Retina (tissue), 1 donor: ENCODE measurements at regions not wholly inside any gene's neighbourhood (a gene's known extent, or its start where the extent isn't known, plus 50 kb on each side); places are given as distances from the start of the nearest gene placed in this dataset.
"Not testable (repeated sequence)": the region's sequence is repeated elsewhere in the genome, so short reads cannot be mapped to it uniquely, and the experiment has no call there.

Experiments used
- DNase-seq: peaks from one replicate; pipeline ENCODE4 v3.0.0-alpha.2; 2016

DNA sequence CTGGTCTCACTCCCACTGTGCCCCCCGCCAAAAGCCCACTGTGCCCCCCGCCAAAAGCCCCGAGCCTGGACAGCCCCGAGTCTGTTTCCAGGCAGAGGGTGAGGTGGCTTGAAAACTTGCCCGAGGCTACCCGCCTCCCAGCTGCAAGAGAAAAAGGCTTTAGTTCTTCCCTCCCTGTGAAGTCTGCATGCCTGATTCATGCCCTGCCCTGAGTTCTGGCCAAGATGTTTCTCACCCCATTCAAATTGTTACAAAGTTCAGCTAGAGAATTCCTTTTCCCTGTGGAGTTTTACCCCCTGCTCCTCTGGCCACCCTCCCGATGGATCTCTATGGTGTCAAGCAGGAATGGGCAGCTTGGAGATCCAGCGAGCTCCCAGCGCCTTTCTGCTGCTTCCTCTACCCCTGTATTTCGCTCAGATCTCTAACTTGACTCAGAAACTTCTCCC is 298.8 kb upstream of the MAP3K7 start:
- DNase-seq = no peak

DNA sequence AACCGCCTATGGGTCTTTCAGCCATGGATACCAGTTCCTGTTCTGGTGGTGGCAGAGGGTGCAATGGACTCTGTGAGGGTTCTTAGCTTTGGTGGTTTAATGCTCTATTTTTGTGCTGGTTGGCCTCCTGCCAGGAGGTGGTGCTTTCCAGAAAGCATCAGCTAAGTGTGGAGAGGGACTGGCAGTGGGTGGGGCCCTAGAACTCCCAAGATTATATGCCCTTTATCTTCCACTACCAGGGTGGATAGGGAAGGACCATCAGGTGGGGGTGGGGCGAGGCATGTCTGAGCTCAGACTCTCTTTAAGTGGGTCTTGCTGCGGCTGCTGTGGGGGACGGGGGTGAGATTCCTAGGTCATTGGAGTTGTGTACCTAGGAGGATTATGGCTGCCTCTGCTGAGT is 298.3 kb upstream of the MAP3K7 start:
- not testable (repeated sequence) for DNase-seq

DNA sequence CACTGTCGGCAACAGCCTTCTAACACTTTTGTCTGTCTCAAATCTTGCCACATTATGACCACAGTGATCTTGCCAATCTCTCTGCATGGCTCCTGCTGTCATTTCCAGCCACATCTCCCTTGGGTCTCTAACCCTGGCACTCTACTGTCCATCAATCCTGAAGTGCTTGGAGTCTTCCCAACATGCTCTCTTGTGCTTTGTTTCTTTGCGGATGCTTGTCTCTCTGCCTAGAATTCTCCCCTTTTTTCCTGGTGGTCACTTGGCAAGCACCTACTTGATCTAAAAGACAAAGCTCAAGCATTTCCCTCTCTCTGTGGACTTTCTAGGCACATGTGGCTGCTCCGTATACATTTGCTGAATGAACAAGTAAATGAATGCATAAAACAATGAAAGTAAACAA is 290.7 kb upstream of the MAP3K7 start:
- no peak for DNase-seq

DNA sequence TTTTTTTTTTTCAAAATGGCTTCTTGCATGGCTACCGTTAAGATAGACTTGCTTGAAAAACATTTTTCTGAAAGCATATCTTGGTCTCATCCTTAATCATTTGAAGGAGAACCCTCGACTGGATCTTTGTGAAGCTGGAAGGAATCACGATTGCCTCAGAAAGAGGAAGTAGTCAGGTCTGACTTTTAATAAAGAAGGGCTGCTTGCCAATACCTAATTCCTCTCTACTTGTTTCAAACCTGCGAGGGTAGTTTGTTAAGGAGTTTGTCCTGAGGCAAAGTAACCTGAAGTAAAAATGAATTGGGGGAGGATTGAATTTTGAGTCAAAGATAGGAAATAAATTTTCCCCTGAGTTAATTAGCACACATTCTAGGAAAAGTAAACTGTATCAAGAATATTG is 288.1 kb upstream of the MAP3K7 start:
- no peak for DNase-seq

DNA sequence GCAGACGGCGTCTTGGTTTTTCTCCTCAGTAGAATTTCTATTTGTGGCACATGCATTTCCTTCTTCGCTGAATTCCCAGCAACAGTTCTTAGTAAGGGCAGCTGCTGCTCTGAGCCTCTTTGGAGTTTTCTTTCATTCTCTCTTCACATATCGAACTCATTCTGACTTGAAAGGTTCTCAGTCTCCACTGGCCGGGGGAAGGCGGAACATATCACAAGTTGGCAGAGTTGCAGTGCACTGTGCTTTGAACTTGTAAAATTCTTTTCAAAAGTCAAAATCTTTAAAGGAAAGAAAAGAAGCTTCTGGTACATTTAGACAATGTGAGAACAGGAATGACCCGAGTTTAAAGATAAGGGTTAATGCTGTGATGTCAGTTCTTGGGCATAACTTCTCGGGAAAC is 286.1 kb upstream of the MAP3K7 start:
- DNase-seq = no peak

DNA sequence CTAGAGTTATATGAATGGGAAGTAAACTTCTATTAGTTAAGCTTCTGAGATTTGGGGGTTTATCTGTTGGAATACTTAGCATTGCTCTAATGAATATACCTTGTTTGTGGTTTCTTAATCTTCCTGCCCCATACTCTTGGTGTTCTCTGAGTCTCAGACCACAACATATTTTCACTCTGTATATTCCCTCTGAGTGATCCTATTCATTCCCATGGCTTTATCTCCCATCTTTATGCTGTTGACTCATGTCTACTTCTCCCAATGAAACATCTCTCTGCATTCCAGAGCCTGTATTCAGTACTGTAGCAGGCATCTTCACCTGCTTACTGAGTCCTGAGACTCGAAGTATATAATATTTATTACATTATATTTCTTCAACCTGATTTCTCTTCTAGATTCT is 283.7 kb upstream of the MAP3K7 start:
- no peak for DNase-seq

DNA sequence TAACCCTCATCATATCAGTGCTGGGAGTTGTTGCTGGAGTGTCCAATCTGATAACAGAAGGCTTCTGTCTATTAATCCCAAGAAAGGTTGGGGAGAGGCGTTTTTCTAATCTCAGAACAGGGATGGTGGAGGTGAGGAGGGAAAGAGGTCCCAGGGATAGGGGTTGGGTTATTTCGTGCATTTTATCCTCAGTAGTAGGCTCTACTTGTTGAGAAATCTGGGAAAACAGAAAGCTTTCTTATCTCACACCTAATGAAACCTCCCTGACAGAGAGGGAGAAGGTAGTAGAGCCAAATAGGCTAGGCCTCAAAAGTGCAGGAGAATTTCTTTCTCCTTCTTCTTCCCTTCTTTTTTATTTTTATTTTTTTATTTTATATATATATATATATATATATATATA is 281.8 kb upstream of the MAP3K7 start:
- no peak for DNase-seq

DNA sequence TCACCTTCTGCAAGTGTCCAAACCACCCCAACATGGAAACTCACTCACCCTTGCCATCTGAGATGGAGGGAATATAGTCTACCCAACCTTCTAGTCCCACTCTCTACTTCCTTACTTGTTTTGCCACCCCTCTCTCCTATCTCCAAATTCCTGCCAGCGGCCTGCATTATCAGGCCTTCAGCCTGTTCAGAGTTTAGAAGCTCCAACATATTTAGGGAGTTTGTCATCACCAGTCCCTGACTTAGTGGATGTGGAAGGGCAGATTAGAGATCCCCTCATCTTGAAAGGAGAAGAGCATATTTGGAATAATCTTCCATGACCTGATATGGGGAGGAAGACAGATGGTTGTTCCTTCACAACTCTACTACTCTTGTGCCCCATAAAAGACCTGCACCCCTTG is 281.4 kb upstream of the MAP3K7 start:
- no peak for DNase-seq

DNA sequence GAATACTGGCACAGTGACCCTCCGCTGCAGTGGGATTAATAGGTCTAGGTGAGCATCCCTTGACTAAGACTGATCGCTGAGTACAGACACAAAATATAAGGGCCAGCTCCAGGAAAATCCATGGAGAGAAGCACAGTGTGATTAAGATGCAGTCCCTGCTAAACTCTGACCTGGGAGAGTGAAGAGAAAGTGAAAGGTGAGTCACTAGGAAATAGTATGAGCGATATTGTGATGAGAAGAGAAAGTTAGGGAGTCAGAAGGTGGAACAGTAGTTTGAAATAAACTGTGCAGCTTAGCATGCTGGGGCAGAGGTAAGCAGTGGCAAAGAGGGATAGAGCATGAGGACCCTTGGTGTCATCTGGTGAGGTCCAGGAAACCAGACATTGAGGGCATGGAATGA is 278.6 kb upstream of the MAP3K7 start:
- DNase-seq = no peak

DNA sequence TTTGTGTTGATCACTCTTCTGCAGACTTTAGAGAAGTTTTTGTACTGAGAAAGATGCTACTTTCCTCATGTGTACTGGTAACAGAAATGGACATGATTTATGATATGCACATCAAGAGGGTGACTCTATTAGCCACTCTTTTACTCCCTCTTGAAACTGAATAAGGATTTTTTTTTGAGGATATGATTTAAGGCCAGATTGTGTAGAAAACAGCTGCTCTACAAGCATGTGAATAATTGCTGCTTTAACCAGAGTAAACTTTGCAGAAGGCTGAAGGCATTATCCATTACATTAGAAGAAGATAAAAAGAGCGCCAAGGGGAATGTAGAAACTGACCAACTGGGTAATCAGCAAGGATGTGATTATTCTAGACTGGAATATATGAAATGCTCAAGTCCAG is 276.2 kb upstream of the MAP3K7 start:
- DNase-seq = no peak

DNA sequence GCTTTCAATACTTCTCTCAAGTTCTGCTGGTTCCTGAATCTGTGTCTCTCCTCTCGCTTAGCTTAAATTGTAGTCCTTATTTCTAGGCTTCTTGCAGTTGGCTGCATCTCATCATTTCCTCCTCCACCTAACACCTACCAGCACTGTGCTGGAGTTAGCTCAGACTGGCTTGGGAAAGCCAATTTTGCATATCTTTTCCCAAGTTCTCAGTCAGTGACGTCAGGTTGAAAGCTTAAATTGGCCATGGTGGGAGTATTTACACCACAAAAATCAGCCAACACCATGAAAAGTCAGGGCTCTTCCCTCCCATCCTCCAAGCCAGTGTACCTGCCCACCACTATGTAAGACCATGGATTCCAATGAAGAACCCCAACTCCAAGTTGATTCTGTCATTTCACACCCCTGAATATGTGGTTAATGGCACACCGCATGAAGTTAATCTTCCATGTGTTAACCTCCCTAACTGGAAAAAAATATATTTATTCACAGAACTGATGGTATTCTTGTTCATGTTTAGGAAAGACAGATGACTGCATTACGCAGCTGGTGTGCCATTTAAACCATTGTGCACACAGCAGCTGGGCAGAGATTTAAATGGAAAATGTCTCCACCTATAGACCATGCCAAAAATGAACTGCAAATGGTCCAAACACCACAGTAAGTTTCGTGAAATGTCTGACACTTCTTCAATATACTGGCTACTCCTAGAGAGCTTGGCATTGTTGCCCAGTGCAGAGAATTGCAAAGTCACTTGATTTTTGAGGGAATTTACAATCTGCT is 274.1 kb upstream of the MAP3K7 start:
- no peak for DNase-seq

DNA sequence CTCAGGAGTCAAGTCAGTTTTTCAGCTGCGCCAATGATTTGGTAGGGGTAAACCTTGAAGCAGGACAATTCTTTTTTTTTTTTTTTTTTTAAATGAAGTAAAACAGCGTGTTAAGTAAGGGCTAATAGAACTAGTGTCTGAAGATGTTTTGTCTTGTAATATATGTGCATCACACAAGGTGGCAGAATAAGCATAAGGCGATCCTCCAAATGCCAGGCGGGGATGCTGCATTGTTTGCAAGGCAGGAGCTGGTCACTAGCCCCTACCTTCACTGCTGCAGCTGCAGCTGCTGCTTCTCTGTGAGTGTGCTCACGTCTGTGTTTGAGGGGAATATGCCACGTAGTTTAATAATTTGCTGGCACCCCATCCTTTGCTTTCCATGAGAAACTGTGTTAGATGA is 272.7 kb upstream of the MAP3K7 start:
- peak; percentile 45 for DNase-seq

DNA sequence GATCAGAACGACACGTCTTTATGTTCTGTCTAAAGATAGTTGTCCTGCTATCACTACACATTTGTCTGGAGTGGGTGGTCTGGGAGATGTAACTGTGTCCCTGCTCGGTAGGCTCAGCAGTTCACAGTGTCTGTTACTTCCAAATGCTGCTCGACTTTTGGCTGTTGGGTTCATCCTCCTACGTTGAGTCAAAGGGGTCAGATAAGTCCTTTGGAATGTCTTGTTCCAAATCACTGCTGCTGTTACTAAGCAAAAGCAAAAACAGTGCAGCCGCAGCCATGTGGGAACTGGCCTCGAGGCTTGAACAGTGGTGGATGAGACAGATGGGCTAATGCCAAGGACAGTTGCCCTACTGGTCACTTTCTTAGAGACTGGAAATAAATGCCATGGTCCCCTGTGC is 272.2 kb upstream of the MAP3K7 start:
- peak; percentile 6 for DNase-seq

DNA sequence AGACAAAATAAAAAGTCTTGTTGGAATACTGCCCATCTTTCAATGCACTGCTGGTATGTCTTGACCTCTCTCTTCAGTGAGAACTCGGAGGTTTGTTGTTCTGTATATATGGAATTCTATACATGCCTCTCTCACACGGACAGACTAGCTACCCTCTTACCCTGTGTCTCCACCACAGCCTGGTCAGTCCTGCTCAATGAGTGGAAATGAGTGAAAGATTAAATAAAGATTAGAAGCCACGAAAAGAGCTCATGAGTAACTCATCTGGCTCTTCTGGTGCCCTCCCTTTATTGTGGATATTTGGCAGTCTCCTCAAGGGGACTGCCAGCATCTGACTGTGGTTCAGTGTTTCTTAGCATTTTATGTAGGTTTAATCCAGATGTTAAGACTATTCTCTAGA is 262.8 kb upstream of the MAP3K7 start:
- DNase-seq = no peak

DNA sequence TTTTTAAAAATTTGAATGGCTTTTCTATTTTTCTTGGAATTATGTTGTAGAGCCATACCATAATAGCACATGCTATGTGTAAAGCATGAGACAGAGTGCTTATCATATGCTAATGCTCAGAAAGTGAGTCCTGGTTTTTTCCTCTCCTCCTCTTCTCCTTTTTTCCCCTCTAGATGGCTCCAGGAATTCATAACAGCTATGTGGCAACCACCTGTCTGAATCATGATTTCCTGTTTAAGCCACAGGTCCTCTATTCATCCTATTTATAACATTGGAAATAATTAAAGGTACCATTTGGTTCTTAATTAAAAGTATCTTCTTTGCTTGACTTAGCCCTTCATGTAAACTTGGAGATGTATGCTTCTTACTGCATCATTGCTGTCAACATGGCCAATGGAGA is 260.0 kb upstream of the MAP3K7 start:
- DNase-seq = no peak

DNA sequence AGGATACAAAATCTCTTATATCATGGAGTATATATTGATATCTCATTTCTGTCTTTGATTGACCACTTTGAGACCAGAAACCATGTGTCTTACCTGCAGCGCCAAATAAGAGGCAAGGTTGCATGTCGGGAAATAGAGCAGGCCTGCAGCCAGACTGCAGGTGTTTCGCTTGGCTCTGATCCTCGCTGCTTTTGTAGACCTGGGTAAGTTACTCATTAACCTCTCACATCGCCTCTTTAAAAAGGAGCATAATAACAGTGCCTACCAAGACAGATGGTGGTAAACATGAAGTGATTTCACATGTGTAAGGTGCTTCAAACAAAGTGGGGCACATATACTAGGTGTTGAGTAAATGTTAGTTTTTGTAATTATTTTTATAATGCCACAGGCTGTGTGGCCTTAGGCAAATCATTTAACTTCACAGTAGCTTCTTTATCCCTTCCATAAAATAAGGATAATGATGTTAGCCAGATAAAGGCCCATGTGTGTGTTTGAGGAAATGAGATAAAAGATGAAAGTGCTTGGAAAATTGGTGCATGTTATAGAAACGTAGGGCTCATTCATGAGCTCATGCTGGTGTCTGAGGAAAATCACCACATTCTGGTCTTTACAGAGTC is 248.8 kb upstream of the MAP3K7 start:
- no peak for DNase-seq

DNA sequence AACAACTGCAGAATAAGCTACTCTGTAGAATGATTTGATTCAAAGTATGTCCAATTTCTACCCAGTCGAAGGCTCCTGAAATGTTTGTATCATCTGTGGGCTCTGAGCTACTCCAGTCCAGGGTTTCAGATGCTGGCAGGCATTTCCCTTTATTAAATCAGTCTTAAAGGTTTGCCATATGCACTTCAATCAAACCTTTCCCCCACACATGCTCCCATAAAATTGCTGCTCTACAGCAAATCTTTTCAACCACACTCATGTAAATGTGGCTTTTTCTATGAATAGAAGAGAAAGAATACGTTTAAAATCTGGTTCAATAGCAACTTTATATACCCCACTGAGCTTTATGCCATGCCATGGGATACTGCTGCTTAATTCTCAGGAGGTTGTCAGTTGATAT is 242.4 kb upstream of the MAP3K7 start:
- DNase-seq = no peak

DNA sequence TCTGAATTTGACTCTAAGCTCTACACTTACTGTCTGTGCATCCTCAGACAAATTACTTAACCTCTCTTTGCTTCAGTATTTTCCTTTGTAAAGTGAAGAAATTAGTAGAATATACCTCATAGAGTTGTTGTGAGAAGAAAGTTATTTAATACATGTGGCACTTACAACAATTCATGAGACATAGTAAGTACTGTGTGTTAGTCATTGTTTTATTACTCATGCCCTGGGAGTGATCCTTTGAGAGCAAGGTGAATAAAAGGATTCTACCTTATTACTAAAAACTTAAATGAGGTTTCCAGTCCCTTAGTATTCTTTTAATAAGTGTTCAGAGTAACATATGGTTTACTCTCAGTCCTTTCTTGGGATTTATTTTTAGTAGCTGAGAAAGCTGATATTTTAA is 233.6 kb upstream of the MAP3K7 start:
- DNase-seq = no peak

DNA sequence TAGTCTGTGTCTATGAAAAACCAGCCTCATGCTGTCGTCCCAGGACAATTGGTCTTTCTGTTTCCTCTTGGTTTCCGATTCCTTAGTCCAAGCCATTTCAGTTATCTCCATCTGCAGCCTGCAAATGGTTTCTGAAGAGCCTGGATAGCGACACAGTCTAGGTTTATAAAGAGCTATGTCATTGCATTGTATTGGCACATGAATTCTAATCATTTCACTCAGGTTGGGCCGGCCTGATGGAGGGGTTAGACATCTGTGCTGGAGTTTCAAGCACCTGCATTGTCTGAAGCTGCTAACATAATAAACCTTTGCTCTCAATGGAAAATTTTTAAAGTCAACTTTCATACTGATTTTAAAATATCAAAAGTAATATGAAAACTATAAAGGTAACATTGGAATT is 232.6 kb upstream of the MAP3K7 start:
- no peak for DNase-seq

DNA sequence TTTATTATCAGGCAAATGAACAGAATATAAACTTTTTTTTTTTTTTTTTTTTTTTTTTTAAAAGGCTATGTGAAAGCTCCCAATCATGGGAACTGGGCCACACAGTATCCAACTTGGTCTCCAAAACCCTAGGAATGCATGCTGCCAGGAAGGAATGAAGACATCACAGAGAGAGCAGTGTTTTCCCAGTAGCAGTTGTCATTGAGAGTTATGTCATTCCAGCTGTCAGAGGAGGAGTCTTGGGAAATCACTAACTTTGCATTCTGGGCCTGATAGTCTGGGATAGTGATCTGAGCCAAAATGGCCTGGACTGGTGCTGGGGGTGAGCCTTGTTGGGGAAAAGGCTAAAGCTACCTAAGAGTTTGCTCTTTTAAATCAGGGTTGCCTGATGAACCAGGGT is 231.3 kb upstream of the MAP3K7 start:
- no peak for DNase-seq

DNA sequence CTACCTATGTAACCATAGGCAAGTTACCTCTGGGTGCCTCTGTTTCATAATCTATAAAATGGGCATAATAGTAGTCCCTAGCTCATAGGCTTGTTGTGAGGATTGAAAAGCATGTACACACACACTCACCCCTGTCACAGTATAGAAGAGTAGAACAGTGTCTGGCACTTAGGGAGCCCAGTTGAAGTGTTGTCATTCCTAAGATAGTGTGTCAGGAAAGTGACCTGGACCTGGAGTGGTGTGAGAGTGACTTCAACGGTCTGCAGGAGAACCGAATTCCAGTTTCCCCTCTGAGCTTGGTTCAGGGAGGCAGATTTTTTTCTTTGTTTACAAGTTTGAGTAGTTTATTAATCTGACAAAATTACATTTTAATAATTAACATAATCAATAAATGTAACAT is 229.9 kb upstream of the MAP3K7 start:
- DNase-seq = no peak

DNA sequence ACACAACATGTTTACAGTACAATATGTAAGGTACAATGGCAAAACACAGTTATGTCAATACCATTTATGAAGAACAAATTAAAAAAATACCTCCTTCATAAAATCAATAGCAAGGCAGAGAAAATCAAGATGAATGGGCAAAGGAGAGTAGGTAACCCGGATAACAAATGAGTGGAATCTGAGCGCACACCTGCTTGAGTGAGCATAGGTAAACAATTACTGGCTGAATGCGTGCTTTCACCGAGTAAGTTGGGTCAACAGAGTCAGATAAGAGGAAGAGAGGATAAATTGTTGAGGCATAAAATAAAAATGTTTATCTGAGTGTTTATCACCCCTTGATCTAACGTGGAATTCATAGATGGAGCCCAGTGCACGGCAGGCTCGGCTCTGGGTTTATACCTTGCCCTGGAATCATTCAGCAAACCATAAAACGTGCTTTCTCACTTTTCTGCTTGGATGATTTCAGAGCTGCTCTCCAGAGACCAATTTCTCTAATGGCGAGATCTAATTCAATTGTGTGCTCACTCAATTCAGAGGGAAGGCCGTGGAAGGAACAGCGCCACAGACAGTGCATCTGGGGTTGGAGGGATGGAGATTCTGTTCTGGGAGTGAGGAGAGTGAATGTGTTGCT is 224.8 kb upstream of the MAP3K7 start:
- peak; percentile 63 for DNase-seq

DNA sequence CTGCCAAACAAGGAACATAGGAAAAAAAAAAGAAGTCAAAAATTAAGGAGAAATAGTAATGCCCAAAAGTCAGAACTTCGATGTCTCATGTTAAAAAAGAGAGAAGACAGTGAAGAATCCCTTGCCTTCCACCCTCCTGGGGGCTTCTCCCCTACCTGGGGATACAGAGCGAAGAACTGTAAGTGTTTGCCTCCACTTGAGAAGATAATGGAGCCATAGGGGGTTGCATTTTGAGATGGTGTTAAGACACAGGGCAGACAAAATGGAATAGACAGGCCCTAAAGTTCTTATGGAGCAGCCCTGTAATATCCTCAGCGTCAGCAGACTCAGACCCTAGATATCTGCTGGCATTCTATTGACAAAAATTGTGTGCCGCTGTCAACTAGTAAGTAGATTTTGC is 222.2 kb upstream of the MAP3K7 start:
- DNase-seq = no peak
